ENCODE measurements at regions not wholly inside any gene's neighbourhood (a gene's known extent, or its start where the extent isn't known, plus 50 kb on each side); places are given as distances from the start of the nearest gene placed in this dataset.

GRCh38 chr1:80018348-80018747 lies 1011.8 kb upstream of the ADGRL4 start:
- Histone ChIP-seq H3K27me3 (no peaks in the 10 kb centered on the region), H3K4me3 (ENCODE audit: low read depth in 1 of 2, low read length in 1 of 2) (no peak overlapping the region), H3K36me3 (no peaks in the 10 kb centered on the region), H3K4me1 (ENCODE audit: control insufficient read depth in 1 of 2, insufficient read depth in 1 of 2, low read depth in 1 of 2, low read length in 1 of 2) (no peaks in the 10 kb centered on the region), H3K9me3 (no peaks in the 10 kb centered on the region), H3K27ac (no peak overlapping the region)
- TF ChIP-seq CTCF (IDR thresholded peaks at IDR 0.05): no peak

- Histone ChIP-seq H3K4me3 (ENCODE audit: low read depth in 1 of 2, low read length in 1 of 2) (no peak overlapping the region), H3K4me1 (ENCODE audit: control insufficient read depth in 1 of 2, insufficient read depth in 1 of 2, low read depth in 1 of 2, low read length in 1 of 2) (no peaks in the 10 kb centered on the region), H3K36me3 (no peaks in the 10 kb centered on the region), H3K27me3 (no peaks in the 10 kb centered on the region), H3K27ac (no peak overlapping the region), H3K9me3 (no peaks in the 10 kb centered on the region)
- no peak for TF ChIP-seq CTCF (IDR thresholded peaks at IDR 0.05)
Observed at GRCh38 chr1:80008934-80009333, 1002.4 kb upstream of the ADGRL4 start.

GRCh38 chr1:80003250-80003649 lies 996.7 kb upstream of the ADGRL4 start:
- no peaks in the 10 kb centered on the region for H3K27me3 ChIP-seq
- H3K9me3 ChIP-seq: no peaks in the 10 kb centered on the region
- H3K36me3 ChIP-seq: no peaks in the 10 kb centered on the region
- H3K4me1 ChIP-seq (ENCODE audit: control insufficient read depth in 1 of 2, insufficient read depth in 1 of 2, low read depth in 1 of 2, low read length in 1 of 2): no peaks in the 10 kb centered on the region
- no peak overlapping the region for H3K4me3 ChIP-seq (ENCODE audit: low read depth in 1 of 2, low read length in 1 of 2)
- no peak for TF ChIP-seq CTCF (IDR thresholded peaks at IDR 0.05)
- H3K27ac ChIP-seq: no peak overlapping the region

- Histone ChIP-seq H3K36me3 (no peaks in the 10 kb centered on the region), H3K4me1 (ENCODE audit: control insufficient read depth in 1 of 2, insufficient read depth in 1 of 2, low read depth in 1 of 2, low read length in 1 of 2) (no peaks in the 10 kb centered on the region), H3K27me3 (no peaks in the 10 kb centered on the region), H3K27ac (no peak overlapping the region), H3K9me3 (no peaks in the 10 kb centered on the region), H3K4me3 (ENCODE audit: low read depth in 1 of 2, low read length in 1 of 2) (no peak overlapping the region)
- no peak for TF ChIP-seq CTCF (IDR thresholded peaks at IDR 0.05)
Observed at GRCh38 chr1:79988401-79988800, 981.9 kb upstream of the ADGRL4 start.

- Histone ChIP-seq H3K9me3 (no peaks in the 10 kb centered on the region), H3K36me3 (no peaks in the 10 kb centered on the region), H3K4me1 (ENCODE audit: control insufficient read depth in 1 of 2, insufficient read depth in 1 of 2, low read depth in 1 of 2, low read length in 1 of 2) (no peaks in the 10 kb centered on the region), H3K27me3 (no peaks in the 10 kb centered on the region), H3K27ac (no peak overlapping the region), H3K4me3 (ENCODE audit: low read depth in 1 of 2, low read length in 1 of 2) (no peak overlapping the region)
- TF ChIP-seq CTCF (IDR thresholded peaks at IDR 0.05): no peak
Observed at GRCh38 chr1:79982211-79982610, 975.7 kb upstream of the ADGRL4 start.

- Histone ChIP-seq H3K9me3 (no peaks in the 10 kb centered on the region), H3K27me3 (no peaks in the 10 kb centered on the region), H3K36me3 (no peaks in the 10 kb centered on the region), H3K4me1 (ENCODE audit: control insufficient read depth in 1 of 2, insufficient read depth in 1 of 2, low read depth in 1 of 2, low read length in 1 of 2) (no peaks in the 10 kb centered on the region), H3K4me3 (ENCODE audit: low read depth in 1 of 2, low read length in 1 of 2) (no peak overlapping the region), H3K27ac (no peak overlapping the region)
- TF ChIP-seq CTCF (IDR thresholded peaks at IDR 0.05): no peak
Observed at GRCh38 chr1:79981481-79981880, 975.0 kb upstream of the ADGRL4 start.

Data from neutrophil (primary cell).